GM12892 (cell line): ENCODE measurements at regions not wholly inside any gene's neighbourhood (a gene's known extent, or its start where the extent isn't known, plus 50 kb on each side); places are given as distances from the start of the nearest gene placed in this dataset.

ENCODE experiments used
- POLR2A ChIP-seq: IDR thresholded peaks from 2 replicates; pipeline ENCODE4 v1.6.1; 2011; ENCODE audit warnings: low read depth, low read length, control low read depth
- POLR2AphosphoS5 ChIP-seq: IDR thresholded peaks from 2 replicates; pipeline ENCODE4 v1.6.1; 2011; ENCODE audit warnings: low read depth, low read length, control low read depth
- TAF1 ChIP-seq: IDR thresholded peaks from 2 replicates; pipeline ENCODE4 v1.6.1; 2011; ENCODE audit warnings: low read depth, mild to moderate bottlenecking, control low read depth, low read length, borderline replicate concordance

DNA sequence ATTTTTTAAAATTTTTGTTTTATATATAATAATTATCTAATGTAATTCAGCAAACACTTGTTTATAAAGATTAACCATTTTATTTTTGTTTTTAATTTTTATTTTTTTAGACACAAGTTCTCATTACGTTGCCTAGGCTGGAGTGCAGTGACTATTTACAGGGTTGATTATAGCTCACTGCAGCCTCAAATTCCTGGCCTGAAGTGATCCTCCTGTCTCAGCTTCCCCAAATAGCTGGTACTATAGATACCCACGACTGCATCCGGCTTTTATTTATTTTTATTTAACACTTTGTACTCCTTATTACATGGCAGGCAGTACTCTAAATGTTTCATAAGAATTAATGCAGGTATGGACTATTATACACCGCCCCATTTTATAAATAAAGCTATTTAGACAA, 288.7 kb downstream of the MDFIC start:
- no peak for TF ChIP-seq POLR2AphosphoS5
- no peak for TF ChIP-seq TAF1
- TF ChIP-seq POLR2A: no peak
